GF-D8 (cell line): ENCODE measurements at regions not wholly inside any gene's neighbourhood (a gene's known extent, or its start where the extent isn't known, plus 50 kb on each side); places are given as distances from the start of the nearest gene placed in this dataset.

ENCODE experiments used
- DNase-seq: peaks from one replicate; lab custom pipeline; 2025; lab: John Stamatoyannopoulos, UW

- DNase-seq, result no peak
These were observed 796.4 kb downstream of the PCDH7 start for GRCh38 chr4:31516520-31516919.

GRCh38 chr4:31518796-31519250 is 798.7 kb downstream of the PCDH7 start:
- DNase-seq, result no peak

- no peak for DNase-seq
These were observed 810.4 kb downstream of the PCDH7 start for GRCh38 chr4:31530555-31530954.

GRCh38 chr4:31538877-31539276 is 818.7 kb downstream of the PCDH7 start:
- no peak for DNase-seq

- DNase-seq, result no peak
These were observed 819.3 kb downstream of the PCDH7 start for GRCh38 chr4:31539284-31540069.

GRCh38 chr4:31545330-31545729 is 825.2 kb downstream of the PCDH7 start:
- DNase-seq, result no peak

GRCh38 chr4:31545755-31546154 is 825.6 kb downstream of the PCDH7 start:
- no peak for DNase-seq

GRCh38 chr4:31548021-31548420 is 827.9 kb downstream of the PCDH7 start:
- no peak for DNase-seq

- no peak for DNase-seq
These were observed 828.7 kb downstream of the PCDH7 start for GRCh38 chr4:31548823-31549222.

GRCh38 chr4:31549256-31549655 is 829.1 kb downstream of the PCDH7 start:
- DNase-seq, result no peak

GRCh38 chr4:31557437-31557836 is 837.3 kb downstream of the PCDH7 start:
- DNase-seq, result no peak

- DNase-seq, result no peak
These were observed 853.4 kb downstream of the PCDH7 start for GRCh38 chr4:31573554-31573953.

GRCh38 chr4:31575504-31575903 is 855.3 kb downstream of the PCDH7 start:
- no peak for DNase-seq

- no peak for DNase-seq
These were observed 860.7 kb downstream of the PCDH7 start for GRCh38 chr4:31580843-31581242.

- no peak for DNase-seq
These were observed 865.3 kb downstream of the PCDH7 start for GRCh38 chr4:31585503-31585902.

- DNase-seq, result no peak
These were observed 872.1 kb downstream of the PCDH7 start for GRCh38 chr4:31592293-31592692.

GRCh38 chr4:31595496-31595895 is 875.3 kb downstream of the PCDH7 start:
- DNase-seq, result no peak

- DNase-seq, result no peak
These were observed 878.5 kb downstream of the PCDH7 start for GRCh38 chr4:31598639-31599038.

GRCh38 chr4:31601793-31602192 is 881.6 kb downstream of the PCDH7 start:
- no peak for DNase-seq

GRCh38 chr4:31613946-31614623 is 893.9 kb downstream of the PCDH7 start:
- DNase-seq, result peak; percentile 17

- DNase-seq, result no peak
These were observed 897.5 kb downstream of the PCDH7 start for GRCh38 chr4:31617667-31618066.

- no peak for DNase-seq
These were observed 900.3 kb downstream of the PCDH7 start for GRCh38 chr4:31620476-31620875.

GRCh38 chr4:31645236-31645635 is 925.1 kb downstream of the PCDH7 start:
- DNase-seq, result no peak

- no peak for DNase-seq
These were observed 927.6 kb downstream of the PCDH7 start for GRCh38 chr4:31647786-31648185.
